RWPE1 (cell line): ENCODE measurements at regions not wholly inside any gene's neighbourhood (a gene's known extent, or its start where the extent isn't known, plus 50 kb on each side); places are given as distances from the start of the nearest gene placed in this dataset.

Experiments
- CTCF ChIA-PET: fragments of 350-600 bp; sonication (Branson Sonifier 250); formaldehyde crosslinking; extraction: SDS; loops from one replicate; lab custom pipeline; 2021; lab: Yijun Ruan, JAX
- POLR2A ChIA-PET: fragments of 400-600 bp; formaldehyde crosslinking; extraction: SDS; loops from one replicate; lab custom pipeline; 2020; ENCODE audit warnings: antibody characterized with exemption; ENCODE audit not compliant: low non-redundant PET; lab: Yijun Ruan, JAX
- DNase-seq: peaks from one replicate; pipeline ENCODE4 v3.0.0; 2012; ENCODE audit warnings: low spot score
- H3K27ac ChIP-seq: fragments of 450-650 bp; 2 replicates; pipeline ENCODE4 v1.5.1; 2017
- CTCF ChIP-seq: fragments of 450-650 bp; conservative IDR thresholded peaks from 2 replicates; pipeline ENCODE4 v1.5.1; 2017; ENCODE audit warnings: low read depth, mild to moderate bottlenecking

- TF ChIP-seq CTCF, result no peak
- ChIA-PET CTCF (no interaction called here), POLR2A (no interaction called here)
- DNase-seq, result no peak
- H3K27ac ChIP-seq, result no peak overlapping the region
These were observed 199.9 kb downstream of the DIRAS2 start for GRCh38 chr9:90442723-90443122.

GRCh38 chr9:90444609-90445204 is 197.9 kb downstream of the DIRAS2 start:
- CTCF ChIA-PET, result no interaction called here

GRCh38 chr9:90445391-90445790 is 197.2 kb downstream of the DIRAS2 start:
- ChIA-PET POLR2A (no interaction called here), CTCF (interaction anchor here (0.6 kb wide), 1 partner anchor 25 kb away, joined by 3 read pairs; no protein-coding TSS in a partner anchor)
- DNase-seq, result no peak
- no peak for TF ChIP-seq CTCF
- no peak overlapping the region for H3K27ac ChIP-seq

More at GRCh38 chr9:90444609-90445204, 197.9 kb downstream of the DIRAS2 start:
- POLR2A ChIA-PET, result no interaction called here
- no peak overlapping the region for H3K27ac ChIP-seq
- TF ChIP-seq CTCF, result no peak
- no peak for DNase-seq

- no peak for TF ChIP-seq CTCF
- DNase-seq, result no peak
- ChIA-PET CTCF (interaction anchor here (1.8 kb wide), 1 partner anchor 12 kb away, joined by 4 read pairs; no protein-coding TSS in a partner anchor), POLR2A (no interaction called here)
- no peak overlapping the region for H3K27ac ChIP-seq
These were observed 196.2 kb downstream of the DIRAS2 start for GRCh38 chr9:90446200-90446948.

- no peak for DNase-seq
- ChIA-PET POLR2A (no interaction called here), CTCF (interaction anchor here (0.5 kb wide), 1 partner anchor 21 kb away, joined by 8 read pairs; no protein-coding TSS in a partner anchor)
- no peak for TF ChIP-seq CTCF
- H3K27ac ChIP-seq, result no peak overlapping the region
These were observed 194.9 kb downstream of the DIRAS2 start for GRCh38 chr9:90447773-90448172.

- no peak for TF ChIP-seq CTCF
- DNase-seq, result no peak
- no peak overlapping the region for H3K27ac ChIP-seq
- ChIA-PET POLR2A (no interaction called here), CTCF (interaction anchor here (0.5 to 0.8 kb wide), 2 partner anchors 11 to 156 kb away, joined by 3 read pairs; no protein-coding TSS in a partner anchor)
These were observed 193.3 kb downstream of the DIRAS2 start for GRCh38 chr9:90449213-90449925.
